GM06990 (cell line): ENCODE measurements at regions not wholly inside any gene's neighbourhood (a gene's known extent, or its start where the extent isn't known, plus 50 kb on each side); places are given as distances from the start of the nearest gene placed in this dataset.
"Not testable (repeated sequence)": the region's sequence is repeated elsewhere in the genome, so short reads cannot be mapped to it uniquely, and the experiment has no call there.

Source experiments
- DNase-seq: peaks from one replicate; pipeline ENCODE4 v3.0.0-alpha.2; 2011; ENCODE audit not compliant: insufficient read length; ENCODE audit errors: extremely low read depth
- H3K27me3 ChIP-seq: replicated peaks from 2 replicates; pipeline ENCODE4 v1.6.0; 2011; ENCODE audit warnings: low read length; ENCODE audit not compliant: control insufficient read depth, insufficient read depth
- H3K36me3 ChIP-seq: 2 replicates; pipeline ENCODE4 v1.5.1; 2011; ENCODE audit warnings: low read length; ENCODE audit not compliant: control insufficient read depth, insufficient read depth
- H3K4me3 ChIP-seq: replicated peaks from 2 replicates; pipeline ENCODE4 v1.5.1; 2011; ENCODE audit warnings: low read depth, mild to moderate bottlenecking, control low read depth, low read length
- CTCF ChIP-seq: IDR thresholded peaks from 2 replicates; pipeline ENCODE4 v1.5.1; 2011; ENCODE audit warnings: low read length, control low read depth, mild to moderate bottlenecking, inconsistent platforms; ENCODE audit not compliant: insufficient read depth, poor library complexity, severe bottlenecking

GRCh38 chr3:107221856-107222255, 155.4 kb upstream of the CCDC54 start:
- Histone ChIP-seq H3K4me3 (no peak overlapping the region), H3K27me3 (peaks cover 2% of the 10 kb centered on the region), H3K36me3 (no peaks in the 10 kb centered on the region)
- DNase-seq = no peak
- no peak for TF ChIP-seq CTCF

DNA sequence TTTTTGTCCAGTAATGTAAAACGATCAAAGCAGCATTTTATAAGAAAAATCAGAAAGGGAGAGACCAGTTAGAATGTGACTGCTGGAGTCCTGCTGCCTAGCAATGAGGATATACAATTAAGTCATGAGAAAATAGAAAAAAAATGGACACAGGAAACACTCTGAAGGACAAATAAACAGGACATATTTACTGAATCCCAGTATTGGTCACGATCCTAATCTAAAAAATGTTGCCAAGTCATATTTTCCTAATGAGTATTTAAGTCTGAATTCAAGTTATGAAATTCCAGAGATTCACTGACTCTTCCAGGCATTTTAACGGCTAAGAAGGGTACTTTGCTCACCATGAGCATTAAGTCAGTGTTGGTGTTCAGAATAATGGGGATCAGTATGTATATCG, 154.3 kb upstream of the CCDC54 start:
- H3K4me3 ChIP-seq = no peak overlapping the region
- no peak for TF ChIP-seq CTCF
- H3K36me3 ChIP-seq = no peaks in the 10 kb centered on the region
- peaks cover 2% of the 10 kb centered on the region for H3K27me3 ChIP-seq
- no peak for DNase-seq

DNA sequence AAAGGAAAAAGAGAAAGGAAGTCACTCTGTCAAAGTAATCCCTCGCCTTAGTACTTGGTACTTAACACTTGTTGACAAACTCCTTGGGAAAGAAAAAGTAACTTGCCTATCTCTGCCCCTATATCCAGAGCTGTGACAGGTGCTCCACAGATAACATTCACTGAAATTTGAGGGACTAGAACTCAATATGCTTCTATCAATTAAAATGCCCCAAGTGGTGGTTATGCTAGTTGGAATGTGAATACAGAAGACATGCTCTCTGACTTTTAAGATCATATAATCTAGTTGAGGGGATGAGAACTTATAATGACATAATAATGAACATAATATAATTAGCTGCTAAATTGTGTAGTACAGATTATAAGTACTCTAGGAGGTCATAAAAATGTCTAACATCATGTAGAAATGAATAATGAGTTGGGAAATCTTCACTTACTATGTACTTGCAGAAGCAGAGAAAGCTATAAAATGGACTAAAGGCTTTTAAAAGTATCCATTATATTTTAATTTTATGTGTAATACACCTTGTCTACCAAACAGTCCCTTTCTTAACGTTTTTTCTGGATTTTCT, 153.1 kb upstream of the CCDC54 start:
- TF ChIP-seq CTCF = no peak
- H3K4me3 ChIP-seq = no peak overlapping the region
- no peak for DNase-seq

DNA sequence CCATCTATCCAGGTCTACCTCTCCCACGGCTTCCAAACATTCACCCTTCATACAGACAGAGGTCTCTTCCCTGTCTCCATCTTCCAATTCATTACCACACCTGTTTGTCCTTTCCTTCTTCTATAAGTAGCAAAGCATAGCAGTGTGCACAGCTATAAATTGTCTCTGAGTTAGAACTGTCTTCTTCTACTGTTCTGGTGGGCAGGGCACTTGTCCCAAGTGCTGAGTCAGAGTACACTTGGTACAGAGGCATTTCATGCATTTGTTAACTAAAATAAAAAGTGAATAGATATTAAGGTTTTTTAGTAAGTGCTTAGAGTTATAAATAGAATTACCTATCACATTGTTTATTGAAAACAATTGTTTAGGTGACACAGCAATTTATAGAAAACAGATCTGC, 150.1 kb upstream of the CCDC54 start:
- no peak for TF ChIP-seq CTCF
- Histone ChIP-seq H3K27me3 (peaks cover 2% of the 10 kb centered on the region), H3K4me3 (no peak overlapping the region), H3K36me3 (no peaks in the 10 kb centered on the region)
- DNase-seq = no peak

More for the DNA sequence above, 153.1 kb upstream of the CCDC54 start:
- peaks cover 2% of the 10 kb centered on the region for H3K27me3 ChIP-seq
- H3K36me3 ChIP-seq = no peaks in the 10 kb centered on the region

- DNase-seq, H3K4me3 ChIP-seq, H3K27me3 ChIP-seq, H3K36me3 ChIP-seq: not testable (repeated sequence)
Observed at GRCh38 chr3:107233877-107234276, 143.4 kb upstream of the CCDC54 start.

DNA sequence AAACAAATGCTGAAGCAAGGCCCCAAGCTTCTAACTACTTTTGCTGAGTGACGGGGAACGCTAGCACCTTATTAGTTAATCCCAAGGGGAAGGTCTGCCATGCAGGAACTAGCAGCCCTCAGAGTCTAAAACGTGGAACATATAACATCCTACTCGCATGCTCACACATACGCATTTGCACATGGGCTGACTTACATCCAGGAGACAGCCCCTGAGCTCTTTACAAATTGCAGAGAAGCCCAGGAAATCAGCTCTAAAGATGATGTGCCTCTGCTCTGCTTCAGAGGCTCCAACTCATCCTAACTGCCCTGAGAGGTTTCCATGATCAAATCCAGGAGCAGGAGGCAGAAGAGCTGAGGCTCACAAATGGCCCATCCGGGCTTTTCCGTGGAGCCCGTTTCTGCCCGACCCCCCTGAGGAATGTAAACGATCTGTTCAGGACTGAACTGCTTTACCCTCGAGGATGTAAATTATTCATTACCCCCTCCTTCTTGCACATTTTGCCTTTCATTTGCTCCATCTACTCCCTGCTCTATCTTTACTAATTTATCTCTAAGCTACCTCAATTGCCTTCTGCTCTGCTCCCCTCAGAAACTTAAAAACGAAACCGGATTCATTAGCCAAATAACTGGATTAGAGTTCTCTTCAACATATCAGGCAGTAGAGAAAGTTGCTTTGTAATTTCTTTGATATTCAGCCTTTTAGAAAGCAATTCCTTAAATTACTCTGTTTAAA, 141.9 kb upstream of the CCDC54 start:
- Histone ChIP-seq H3K27me3 (no peaks in the 10 kb centered on the region), H3K36me3 (no peaks in the 10 kb centered on the region), H3K4me3 (no peak overlapping the region)
- no peak for DNase-seq
- no peak for TF ChIP-seq CTCF
